GM19025 (cell line): ENCODE measurements at regions not wholly inside any gene's neighbourhood (a gene's known extent, or its start where the extent isn't known, plus 50 kb on each side); places are given as distances from the start of the nearest gene placed in this dataset.

ENCODE experiments used
- ATAC-seq: cut with Tn5 transposase; IDR thresholded peaks from one replicate; pipeline ENCODE4 v1.9.1; 2021; ENCODE audit warnings: mild to moderate bottlenecking, low read depth, moderate library complexity; ENCODE audit not compliant: unreplicated experiment

DNA sequence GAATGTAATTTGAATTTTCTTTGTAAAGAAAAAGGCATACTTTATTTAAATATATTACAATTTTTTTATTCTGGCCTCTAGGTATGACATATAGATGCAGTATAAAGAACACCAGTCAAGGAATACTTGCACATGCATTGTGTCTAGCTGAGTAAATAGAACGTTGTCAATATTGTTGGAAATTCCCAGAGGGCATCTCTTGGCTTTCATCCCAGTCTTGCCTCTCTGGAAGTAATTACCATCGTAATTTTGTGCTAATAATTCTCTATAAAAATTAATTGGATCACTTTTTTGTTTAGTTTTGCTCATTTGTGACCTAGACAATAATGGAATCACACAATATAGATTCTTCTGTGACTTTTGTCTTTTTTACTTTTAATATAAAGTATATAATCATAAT lies 1052.3 kb upstream of the CELF2 start:
- no peak for ATAC-seq

DNA sequence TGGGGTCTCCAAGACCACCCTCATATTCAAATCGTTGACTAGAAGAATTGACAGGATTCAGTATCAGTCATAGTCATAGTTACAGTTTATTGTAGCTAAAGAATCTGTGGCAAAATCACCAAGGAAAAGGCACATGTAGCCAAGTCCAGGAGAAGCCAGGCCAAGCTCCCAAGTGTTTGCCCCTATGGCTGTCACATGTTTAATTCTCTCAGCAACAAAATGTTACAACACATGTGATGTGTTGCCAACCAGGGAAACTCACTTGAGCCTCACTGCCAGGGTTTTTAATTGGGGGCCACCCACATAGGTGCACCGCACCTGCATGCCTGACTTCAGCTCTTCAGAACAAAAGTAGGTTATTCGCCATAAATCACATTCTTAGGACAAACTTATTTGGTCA lies 1030.9 kb upstream of the CELF2 start:
- ATAC-seq = no peak

DNA sequence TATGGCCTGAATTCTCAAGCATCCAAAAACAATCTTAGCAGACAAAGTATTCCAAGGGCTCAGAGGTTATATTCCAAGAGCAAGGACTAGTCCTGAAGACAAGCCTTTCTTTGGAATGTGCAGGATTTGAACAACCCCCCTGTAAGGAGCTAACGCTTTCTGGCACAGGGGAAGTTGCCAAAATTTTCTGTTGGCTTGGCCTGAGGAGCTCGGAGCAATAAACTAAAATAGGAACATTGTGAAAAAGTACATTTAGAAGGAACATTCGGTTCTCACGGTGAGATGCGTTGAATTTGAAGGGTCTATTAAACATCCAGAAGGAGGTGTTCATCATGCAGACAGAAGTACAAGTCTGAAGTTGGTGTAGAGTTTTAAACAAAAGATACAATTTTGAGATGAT lies 1030.5 kb upstream of the CELF2 start:
- ATAC-seq = no peak

DNA sequence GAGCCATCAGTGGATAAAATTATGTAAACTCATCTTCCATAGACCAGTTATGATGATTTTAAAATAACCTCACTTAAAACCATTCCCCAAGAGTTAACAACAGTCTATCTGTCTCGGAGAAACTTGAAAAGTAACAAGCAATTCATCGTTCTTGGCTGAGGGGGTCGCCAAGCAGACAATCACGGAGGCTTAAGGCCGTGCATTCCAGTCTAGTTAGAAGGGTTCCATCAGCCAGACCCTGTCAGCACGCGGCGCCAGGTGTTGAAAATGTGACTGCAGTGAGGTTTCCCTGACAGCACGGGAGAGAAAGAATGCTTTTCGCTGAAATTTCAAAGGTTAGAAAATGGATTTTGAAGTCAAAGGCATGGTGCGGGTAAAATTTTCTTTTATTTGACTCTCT lies 1025.0 kb upstream of the CELF2 start:
- no peak for ATAC-seq

DNA sequence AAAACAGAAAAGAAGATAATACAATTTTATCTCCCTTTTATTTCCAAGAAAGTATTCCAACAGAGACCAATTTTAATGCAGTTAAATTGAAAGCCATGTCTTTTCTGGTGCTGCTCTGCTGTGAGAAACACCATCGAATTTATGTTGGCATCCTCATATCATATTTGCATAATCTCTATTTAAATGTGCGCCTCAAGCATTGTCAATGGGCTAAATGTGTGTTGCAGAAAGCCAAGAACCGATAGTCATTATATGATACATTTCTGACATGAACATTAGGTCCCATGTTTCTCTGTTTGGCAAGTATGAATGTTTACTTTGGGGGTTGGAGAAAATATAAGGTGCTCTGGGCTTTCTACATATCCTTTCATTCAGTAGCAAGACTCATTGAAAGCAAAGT lies 1023.5 kb upstream of the CELF2 start:
- no peak for ATAC-seq

DNA sequence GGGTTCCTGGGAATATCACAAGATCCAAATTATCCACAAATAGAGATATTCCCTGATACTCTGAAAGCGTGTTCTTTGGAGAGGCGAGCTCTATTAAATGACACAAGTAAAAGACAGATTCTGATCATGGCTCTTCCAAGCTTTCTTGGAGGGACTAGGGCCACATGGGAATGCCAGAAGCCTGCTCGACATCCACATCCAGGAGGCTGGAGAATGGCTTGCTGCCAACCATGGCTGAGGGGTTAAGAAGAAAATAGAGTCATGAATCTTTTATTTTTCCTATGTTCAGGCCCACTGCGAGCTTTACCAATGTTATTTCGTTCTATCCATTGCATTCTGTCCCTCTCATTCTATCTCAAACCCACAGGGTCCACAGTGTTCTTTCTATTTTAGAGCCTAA lies 1018.0 kb upstream of the CELF2 start:
- no peak for ATAC-seq

DNA sequence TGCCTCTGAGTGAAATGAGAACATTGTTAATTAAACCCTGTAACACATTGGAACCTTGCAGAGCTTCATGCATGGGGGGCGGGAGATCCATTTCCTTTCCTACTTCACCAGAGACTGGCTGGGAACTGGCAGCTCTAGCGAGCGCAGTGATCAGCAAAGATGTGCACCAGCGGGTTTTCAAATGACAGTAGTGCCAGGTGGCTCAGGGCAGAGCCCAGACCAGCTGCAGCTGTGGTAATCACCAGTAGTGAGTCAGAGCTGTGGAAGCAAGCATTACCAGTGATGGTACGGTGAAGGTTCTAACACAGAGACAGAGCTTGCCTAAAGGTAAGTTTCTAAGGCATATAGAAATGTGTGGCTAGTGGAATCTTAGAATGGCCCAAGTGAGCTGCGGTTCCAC lies 1009.7 kb upstream of the CELF2 start:
- no peak for ATAC-seq

DNA sequence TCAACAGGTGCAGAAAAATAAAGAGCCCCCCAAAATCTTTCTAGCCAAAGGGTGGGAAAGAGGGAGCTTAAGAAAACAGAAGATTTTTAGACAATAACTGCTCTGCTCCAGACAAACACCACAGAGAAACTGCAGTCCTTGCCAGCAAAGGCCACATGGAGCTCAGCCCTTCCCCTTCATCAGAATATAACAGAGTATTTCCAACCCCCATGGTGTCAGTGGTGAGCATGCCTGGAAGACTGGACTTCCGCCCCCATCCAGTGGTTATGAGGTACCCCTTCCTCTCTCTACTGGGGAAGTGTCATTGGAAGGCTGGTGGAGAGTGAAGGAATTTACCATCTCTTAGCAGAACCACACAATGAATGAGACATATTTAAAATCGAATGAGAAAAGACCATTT lies 1007.3 kb upstream of the CELF2 start:
- ATAC-seq = no peak

DNA sequence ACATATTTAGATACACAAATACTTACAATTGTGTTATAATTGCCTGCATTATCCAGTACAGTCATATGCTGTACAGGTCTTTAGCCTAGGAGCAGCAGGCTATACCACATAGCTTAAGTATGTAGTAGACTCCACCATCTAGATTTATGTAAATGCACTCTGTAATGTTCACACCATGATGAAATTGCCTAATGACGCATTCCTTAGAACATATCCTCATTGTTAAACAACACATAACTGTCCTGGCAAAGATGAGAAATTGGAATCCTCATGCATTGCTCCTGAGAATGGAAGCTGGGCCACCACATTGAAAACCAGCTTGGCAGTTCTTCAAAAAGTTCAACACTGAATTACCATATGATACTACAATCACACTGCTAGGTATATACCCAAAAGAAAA lies 1002.8 kb upstream of the CELF2 start:
- ATAC-seq = no peak

DNA sequence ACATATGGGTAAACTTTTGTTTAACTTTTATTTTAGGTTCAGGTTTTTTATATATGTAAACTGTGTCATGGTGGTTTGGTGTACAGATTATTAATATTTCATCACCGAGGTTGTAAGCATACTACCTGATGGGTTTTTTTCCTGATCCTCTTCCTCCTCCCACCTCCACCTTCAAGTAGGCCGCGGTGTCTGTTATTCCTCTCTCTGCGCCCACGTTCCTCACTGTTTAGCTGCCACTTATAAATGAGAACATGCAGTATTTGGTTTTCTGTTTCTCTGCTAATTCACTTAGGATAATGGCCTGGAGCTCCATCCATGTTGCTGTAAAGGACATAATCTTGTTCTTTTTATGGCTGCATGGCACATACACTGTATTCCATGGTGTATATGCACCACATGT lies 1000.0 kb upstream of the CELF2 start:
- no peak for ATAC-seq

DNA sequence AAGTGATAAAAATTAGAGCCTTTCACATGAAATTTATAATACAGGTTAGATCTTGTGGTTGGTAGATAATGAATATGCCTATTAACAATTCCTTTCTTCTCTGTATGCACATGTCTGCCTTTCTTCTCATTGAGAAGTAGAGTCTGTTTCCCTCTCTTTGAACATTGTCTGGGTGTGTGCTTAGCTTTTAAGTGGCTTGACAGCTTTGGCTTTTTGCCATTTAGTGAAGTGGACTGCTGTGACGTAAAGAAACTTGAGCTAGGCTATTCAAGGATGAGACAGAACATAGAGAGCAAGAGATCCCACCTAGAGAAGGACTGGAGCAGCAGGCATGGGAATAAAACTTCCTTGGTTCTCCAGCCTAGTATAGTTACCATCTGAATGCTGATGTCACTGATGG lies 996.7 kb upstream of the CELF2 start:
- ATAC-seq = no peak

DNA sequence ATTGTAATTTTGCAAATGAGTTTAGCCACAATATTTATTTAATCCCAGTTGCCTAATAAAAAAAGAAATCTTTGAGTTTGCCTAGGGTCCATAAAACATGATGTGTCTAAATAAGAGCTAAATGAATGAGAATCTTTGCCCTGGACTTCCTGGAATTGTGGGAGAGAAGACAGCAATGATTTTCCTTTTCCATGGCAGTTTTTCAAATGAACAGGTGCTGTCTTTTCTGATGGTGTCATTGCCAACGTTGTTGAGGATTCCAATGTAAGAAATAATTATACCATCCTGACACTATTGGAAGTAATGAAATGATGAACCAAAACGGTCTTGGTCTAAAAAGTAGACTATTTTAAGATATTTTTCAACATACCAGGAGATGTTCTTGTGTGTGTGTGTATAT lies 984.7 kb upstream of the CELF2 start:
- ATAC-seq = no peak

DNA sequence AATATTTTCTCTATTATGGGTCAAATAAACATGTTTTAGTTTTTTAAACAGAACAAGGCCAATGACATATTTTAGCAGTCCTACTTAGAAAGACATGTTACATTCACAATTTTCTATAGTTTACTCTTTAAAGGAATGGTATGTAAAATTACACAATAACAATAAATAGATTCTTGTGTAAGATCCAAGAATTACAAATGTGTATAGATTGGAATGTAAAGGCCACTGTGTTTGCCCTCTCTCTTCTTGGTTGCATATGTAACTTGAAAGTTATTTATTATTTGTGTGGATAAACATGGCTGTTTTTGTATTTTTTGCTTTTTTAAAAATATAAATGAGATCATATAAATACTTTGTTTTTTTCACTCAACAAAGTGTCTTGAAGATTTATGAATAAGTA lies 979.3 kb upstream of the CELF2 start:
- no peak for ATAC-seq

DNA sequence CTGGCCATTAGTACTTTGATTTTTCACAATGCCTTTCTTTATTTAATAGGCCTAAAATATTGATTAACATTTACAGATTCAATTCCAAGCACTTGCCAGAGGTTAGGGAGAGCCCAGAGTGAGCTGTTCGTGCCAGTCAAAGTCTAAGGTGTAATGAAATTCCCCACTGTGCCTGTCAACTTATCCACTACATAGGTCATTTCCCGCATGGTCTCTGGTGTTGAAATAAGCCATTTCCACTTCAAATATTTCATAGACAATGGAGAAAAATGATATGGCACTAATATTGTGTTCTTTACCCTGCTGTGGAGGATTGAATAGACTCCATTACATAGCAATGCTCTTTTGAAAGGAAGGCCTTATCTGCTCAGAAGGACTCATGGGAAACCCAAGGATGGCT lies 978.1 kb upstream of the CELF2 start:
- ATAC-seq = no peak

DNA sequence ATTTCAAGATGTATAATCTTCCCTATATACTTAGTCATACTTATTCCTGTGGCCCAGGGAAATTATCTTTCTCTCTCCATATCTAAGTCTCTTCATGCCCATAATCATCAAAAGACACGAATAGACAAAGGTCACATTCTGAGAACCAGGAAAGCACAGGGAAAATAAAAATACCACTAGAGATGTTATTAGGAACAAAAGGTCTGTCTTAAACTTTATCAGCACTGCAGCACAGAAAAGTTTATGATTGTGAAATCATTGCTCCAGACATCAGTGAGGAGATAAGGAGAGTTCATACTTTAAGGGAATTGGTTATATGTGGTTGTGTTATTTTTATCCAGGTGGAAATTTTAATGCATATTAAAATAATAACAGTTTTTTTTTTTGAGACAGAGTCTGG lies 974.6 kb upstream of the CELF2 start:
- ATAC-seq = no peak

DNA sequence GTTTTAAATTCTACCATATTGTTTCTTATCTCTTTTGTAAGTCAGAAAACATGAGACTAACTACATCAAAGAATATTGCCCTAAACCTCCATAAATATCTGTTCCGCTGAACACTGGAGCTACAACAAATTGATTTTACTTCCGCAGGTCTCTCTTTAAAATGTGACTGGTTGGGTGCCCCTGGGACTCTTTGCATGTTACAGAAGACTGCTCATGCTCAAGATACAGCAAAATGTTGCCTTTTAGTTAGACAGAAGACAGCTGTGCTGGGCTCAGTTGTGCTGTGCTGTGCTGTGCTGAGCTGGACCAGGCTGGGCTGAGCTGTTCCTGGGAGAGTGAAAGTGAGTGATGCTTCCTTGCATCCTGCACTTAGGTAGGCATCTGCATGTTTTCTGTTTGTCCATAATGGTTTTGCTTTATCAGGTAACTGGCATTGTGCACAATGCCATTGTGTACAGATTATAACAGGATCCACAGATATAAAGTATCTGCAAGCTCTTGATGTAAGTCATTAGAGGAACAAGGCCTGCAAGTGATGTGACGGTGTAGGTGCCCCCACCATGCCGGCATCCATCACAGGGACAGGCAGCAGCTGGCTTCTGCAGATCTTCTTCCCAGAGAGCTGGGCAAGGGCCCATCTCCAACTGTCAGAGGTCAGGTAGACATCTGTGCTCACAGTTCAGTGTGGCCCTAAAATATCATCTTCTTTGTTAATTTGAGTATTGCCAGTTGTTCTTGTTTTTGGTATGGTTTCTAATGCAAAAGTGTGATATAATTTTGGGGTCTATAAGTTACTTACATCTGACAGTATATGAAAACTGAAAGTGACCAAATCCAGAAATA lies 972.5 kb upstream of the CELF2 start:
- ATAC-seq = no peak

DNA sequence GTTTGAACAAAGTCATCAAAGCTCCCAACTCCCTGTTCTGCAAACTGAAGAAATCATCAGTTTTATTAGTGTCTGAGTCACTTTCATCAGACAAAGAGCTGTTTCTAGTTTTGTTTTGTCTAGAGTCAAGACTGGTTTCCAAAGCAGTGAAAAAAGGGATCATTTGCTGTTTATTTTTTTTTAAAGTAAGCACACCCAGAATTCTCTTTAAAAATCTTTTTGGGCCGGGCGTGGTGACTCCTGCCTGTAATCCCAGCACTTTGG lies 972.0 kb upstream of the CELF2 start:
- no peak for ATAC-seq

DNA sequence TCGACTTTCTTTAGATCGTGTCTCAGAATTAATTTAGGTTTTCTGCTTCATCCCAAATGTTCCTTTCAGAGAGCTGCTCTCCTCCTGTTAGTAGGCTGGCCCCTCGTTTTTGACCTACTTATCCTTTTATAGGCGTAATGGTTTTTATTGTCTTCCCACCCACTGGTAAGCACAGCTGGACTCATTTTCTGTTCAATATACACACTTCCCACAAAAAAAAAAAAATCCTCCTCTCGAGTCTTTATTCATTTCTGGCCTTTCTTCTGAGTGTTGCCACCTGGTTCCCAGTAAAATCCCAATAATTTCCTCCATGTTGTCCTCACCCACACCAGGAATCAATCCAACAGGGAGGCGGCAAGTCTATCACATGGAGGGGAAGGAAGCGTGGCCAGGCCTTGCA lies 970.2 kb upstream of the CELF2 start:
- ATAC-seq = no peak

DNA sequence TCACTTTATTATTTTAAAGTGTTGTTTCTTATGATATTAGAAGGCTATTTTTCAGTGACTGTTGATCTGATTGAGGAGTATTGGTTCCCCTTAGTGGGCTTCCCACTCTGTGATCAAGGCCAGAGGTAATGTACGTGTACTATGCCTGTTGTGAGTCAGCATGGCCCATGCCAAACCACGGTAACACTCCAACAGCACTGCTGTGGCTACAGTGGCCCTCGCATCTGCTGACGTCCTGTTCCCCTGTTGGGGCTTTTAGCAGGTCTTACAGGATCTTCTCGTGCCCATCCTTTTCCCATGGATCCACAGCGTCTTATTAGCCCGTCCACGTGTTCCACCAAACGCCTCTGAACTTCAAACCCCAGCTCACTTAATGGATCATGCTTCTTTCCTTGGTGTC lies 964.6 kb upstream of the CELF2 start:
- no peak for ATAC-seq

DNA sequence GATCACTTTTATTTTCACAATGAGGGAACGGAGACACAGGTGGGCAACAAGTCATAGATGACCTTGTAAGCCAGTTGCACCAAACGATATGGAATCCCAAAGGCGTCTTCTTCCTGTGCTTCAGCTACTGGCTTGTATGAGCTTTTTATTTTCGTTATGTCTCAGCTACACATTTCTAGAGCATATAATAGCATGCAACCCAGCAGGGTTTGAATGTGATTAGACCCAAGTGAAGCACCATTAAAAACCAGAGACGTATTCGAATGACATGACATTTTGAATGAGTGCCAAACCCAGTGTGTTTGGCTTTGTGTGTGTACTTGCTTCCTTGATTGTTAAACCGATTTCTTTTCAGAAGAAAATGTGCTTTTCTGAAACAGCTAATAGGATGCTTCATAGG lies 963.2 kb upstream of the CELF2 start:
- no peak for ATAC-seq

DNA sequence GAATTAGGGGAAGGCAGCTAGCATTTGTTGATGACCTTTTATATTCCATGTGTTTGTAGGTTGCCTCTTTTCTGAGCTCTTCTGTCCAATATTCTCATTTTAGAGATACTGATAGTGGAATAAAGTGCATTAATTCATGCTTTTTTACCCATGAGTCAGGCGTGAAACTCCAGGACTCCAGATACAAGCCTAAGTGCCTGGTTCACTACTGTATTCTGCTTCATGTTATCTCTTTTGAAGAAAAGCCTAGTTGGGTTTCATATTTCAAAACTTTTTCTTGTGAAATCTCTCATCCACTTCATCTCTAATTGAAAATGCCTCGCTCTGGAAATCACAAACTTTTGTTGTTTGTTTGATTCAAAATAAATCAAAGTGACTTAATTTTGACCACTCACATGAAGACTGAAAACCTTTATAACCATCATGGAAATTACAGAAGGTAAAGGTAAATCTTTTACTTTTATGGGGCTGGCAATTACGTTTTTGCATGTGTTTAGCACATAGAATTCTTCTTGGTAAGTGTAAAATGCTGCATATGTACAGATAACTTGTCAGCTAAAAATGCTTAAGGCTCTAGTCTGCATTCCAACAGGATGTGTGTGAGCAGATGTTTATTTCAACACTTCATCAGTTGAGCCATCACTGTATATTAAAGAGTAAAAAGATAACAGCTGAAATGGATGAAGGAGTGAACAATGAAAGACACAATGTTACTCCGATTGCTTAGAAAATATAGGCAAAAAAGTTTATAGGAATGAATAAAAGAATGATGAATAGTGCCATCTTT lies 961.8 kb upstream of the CELF2 start:
- ATAC-seq = no peak

DNA sequence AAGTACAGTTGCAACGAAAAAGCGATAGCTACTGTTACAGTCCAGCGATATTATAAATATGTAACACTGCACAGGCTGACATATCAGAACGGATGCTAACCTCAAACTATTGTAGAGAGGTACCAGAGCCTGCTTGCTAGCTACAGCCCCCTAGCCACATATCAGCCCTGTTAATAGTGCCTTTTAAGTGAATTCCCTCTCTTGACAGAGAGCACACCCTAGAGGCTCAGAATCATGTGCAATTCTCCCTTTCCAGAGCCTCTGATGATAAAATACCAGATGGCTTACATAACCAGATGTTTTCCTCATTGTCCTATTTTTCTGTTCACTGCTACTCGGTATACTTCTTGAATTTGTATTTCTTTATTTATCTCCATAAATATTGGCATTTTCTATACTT lies 960.7 kb upstream of the CELF2 start:
- ATAC-seq = no peak
